ENCODE measurements at regions not wholly inside any gene's neighbourhood (a gene's known extent, or its start where the extent isn't known, plus 50 kb on each side); places are given as distances from the start of the nearest gene placed in this dataset.

- no peak for DNase-seq
- Histone ChIP-seq H3K27ac (no peak overlapping the region), H3K27me3 (replicated peaks) (no peaks in the 10 kb centered on the region), H3K4me3 (ENCODE audit: low read depth, low read length) (no peak overlapping the region), H3K36me3 (replicated peaks) (no peaks in the 10 kb centered on the region)
- TF ChIP-seq, protein P1, sequence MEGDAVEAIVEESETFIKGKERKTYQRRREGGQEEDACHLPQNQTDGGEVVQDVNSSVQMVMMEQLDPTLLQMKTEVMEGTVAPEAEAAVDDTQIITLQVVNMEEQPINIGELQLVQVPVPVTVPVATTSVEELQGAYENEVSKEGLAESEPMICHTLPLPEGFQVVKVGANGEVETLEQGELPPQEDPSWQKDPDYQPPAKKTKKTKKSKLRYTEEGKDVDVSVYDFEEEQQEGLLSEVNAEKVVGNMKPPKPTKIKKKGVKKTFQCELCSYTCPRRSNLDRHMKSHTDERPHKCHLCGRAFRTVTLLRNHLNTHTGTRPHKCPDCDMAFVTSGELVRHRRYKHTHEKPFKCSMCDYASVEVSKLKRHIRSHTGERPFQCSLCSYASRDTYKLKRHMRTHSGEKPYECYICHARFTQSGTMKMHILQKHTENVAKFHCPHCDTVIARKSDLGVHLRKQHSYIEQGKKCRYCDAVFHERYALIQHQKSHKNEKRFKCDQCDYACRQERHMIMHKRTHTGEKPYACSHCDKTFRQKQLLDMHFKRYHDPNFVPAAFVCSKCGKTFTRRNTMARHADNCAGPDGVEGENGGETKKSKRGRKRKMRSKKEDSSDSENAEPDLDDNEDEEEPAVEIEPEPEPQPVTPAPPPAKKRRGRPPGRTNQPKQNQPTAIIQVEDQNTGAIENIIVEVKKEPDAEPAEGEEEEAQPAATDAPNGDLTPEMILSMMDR (IDR thresholded peaks at IDR 0.05; ENCODE audit: low read depth, low read length, missing control alignments), result no peak
- in situ Hi-C loops (cut with HindIII; ENCODE audit: low pct_ligation_motif_present, low sequenced_read_pairs), result no loop called here
These were observed 219.3 kb upstream of the CDH9 start for GRCh38 chr5:27257696-27258095.

DNA sequence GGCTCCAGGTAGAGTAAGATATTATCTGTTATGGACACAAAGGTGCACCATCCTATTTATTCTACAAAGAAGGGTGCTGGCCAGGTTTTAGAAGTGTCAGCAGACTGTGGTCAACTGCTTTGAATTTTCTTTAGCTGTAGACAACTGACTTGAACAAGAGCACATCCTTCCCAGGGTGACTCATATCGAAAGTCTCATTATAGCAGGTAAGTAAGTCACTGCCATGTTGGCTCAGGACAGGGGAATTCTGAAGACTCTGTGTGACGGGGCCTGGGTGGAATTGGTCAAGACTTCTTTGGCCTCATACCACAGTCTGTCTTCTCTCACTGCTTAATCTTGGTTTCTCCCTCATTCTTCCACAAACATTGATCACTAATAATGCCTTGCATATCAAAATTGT lies 214.5 kb upstream of the CDH9 start:
- DNase-seq, result no peak
- H3K27ac ChIP-seq, result no peak overlapping the region
- H3K4me3 ChIP-seq (ENCODE audit: low read depth, low read length), result no peak overlapping the region
- TF ChIP-seq, protein P1 (IDR thresholded peaks at IDR 0.05; ENCODE audit: low read depth, low read length, missing control alignments), result no peak
- H3K36me3 ChIP-seq (replicated peaks), result no peaks in the 10 kb centered on the region
- in situ Hi-C loops (cut with HindIII; ENCODE audit: low pct_ligation_motif_present, low sequenced_read_pairs), result no loop called here
- no peaks in the 10 kb centered on the region for H3K27me3 ChIP-seq (replicated peaks)

DNA sequence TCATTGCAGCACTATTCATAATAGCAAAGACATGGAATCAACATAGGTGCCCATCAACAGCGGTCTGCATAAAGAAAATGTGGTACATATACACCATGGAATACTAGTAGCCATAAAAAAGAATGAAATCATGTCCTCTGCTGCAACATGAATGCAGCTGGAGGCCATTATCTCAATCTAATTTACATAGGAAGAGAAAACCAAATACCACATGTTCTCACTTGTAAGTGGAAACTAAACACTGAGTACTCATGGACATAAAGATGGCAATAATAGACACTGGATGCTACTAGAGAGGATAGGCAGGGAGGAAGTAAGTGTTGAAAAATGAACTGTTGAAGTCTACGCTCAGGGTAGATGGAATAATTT lies 203.9 kb upstream of the CDH9 start:
- H3K4me3 ChIP-seq (ENCODE audit: low read depth, low read length), result no peak overlapping the region
- TF ChIP-seq, protein P1 (IDR thresholded peaks at IDR 0.05; ENCODE audit: low read depth, low read length, missing control alignments), result no peak
- DNase-seq, result no peak
- no peaks in the 10 kb centered on the region for H3K27me3 ChIP-seq (replicated peaks)
- H3K36me3 ChIP-seq (replicated peaks), result no peaks in the 10 kb centered on the region
- H3K27ac ChIP-seq, result peak overlapping the region; percentile 60
- in situ Hi-C loops (cut with HindIII; ENCODE audit: low pct_ligation_motif_present, low sequenced_read_pairs), result no loop called here

DNA sequence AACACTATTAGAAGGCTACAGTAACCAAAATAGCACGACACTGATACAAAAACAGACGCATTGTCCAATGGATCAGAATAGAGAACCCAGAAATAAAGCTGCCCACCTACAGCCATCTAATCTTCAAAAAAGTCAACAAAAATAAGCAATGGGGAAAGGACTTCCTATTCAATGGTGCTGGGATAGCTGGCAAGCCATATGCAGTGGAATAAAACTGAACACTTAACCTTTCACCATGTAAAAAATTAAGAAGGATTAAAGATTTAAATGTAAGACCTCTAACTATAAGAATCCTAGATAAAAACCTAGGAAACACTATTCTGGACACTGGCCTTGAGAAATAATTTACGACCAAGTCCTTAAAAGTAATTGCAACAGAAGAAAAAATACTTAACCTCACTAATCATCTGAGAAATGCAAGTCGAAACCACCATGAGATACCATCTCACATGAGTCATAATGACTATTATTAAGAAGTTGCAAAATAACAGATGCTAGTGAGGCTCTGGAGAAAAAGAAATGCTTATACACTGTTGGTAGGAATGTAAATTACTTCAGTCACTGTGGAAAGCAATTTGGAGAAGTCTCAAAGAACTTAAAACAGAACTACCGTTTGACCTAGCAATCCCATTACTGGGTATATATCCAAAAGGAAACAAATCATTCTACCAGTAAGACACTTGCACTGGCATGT lies 203.3 kb upstream of the CDH9 start:
- no peaks in the 10 kb centered on the region for H3K36me3 ChIP-seq (replicated peaks)
- DNase-seq, result peak; percentile 70
- no peak overlapping the region for H3K4me3 ChIP-seq (ENCODE audit: low read depth, low read length)
- in situ Hi-C loops (cut with HindIII; ENCODE audit: low pct_ligation_motif_present, low sequenced_read_pairs), result no loop called here
- no peaks in the 10 kb centered on the region for H3K27me3 ChIP-seq (replicated peaks)
- TF ChIP-seq, protein P1 (IDR thresholded peaks at IDR 0.05; ENCODE audit: low read depth, low read length, missing control alignments), result peak; percentile 22
- peak overlapping the region; percentile 93 for H3K27ac ChIP-seq

DNA sequence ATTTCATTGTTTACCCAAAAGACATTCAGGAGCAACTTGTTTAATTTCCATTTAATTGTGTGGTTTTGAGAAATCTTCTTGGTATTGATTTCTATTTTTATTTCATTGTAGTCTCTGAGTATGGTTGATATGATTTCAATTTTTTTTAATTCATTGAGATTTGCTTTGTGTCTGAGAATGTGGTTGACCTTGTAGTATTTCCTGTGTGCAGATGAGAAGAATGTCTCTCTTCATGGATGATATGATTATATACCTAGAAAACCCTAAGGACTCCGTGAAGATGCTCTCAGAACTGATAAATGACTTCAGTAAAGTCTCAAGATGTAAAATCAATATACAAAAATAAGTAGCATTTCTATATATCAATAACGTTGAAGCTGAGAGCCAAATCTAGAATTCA lies 202.4 kb upstream of the CDH9 start:
- in situ Hi-C loops (cut with HindIII; ENCODE audit: low pct_ligation_motif_present, low sequenced_read_pairs), result no loop called here
- H3K4me3 ChIP-seq (ENCODE audit: low read depth, low read length), result no peak overlapping the region
- DNase-seq, result peak; percentile 4
- H3K36me3 ChIP-seq (replicated peaks), result no peaks in the 10 kb centered on the region
- H3K27ac ChIP-seq, result peak overlapping the region; percentile 93
- TF ChIP-seq, protein P1 (IDR thresholded peaks at IDR 0.05; ENCODE audit: low read depth, low read length, missing control alignments), result no peak
- no peaks in the 10 kb centered on the region for H3K27me3 ChIP-seq (replicated peaks)

- no peak for DNase-seq
- H3K27me3 ChIP-seq (replicated peaks), result no peaks in the 10 kb centered on the region
- TF ChIP-seq, protein P1 (IDR thresholded peaks at IDR 0.05; ENCODE audit: low read depth, low read length, missing control alignments), result no peak
- no peak overlapping the region for H3K27ac ChIP-seq
- in situ Hi-C loops (cut with HindIII; ENCODE audit: low pct_ligation_motif_present, low sequenced_read_pairs), result no loop called here
- H3K36me3 ChIP-seq (replicated peaks), result no peaks in the 10 kb centered on the region
- H3K4me3 ChIP-seq (ENCODE audit: low read depth, low read length), result no peak overlapping the region
These were observed 196.5 kb upstream of the CDH9 start for GRCh38 chr5:27234916-27235315.

All from brain microvascular endothelial cell (primary cell).